ENCODE measurements at regions not wholly inside any gene's neighbourhood (a gene's known extent, or its start where the extent isn't known, plus 50 kb on each side); places are given as distances from the start of the nearest gene placed in this dataset.

DNA sequence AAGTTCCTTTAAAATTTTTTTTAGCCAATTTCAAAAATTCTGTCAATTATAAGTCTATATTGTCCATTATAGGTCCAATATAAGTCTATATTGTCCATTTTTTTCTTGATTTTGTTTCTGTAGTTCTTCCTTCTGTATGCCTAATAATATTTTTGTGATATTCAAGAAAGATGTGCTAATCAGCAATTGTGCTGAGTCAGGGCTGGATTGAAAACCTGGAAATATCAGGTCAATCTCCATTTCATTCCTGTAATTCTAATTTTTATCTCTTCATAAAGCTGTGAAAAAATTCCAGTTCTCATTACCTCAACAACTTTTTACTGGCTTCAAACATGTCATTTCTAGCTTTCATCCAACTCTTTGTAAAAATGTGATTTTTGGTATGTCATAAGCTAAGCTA is 353.7 kb downstream of the SLITRK6 start:
- H3K27ac ChIP-seq (ENCODE audit: low read depth, low read length, poor library complexity, severe bottlenecking): no peak overlapping the region
- no peak for DNase-seq (ENCODE audit: low spot score)
- no peak for TF ChIP-seq EZH2 (IDR thresholded peaks at IDR 0.05; ENCODE audit: borderline replicate concordance, low read depth, low read length, poor library complexity, severe bottlenecking)
- TF ChIP-seq, protein P1, sequence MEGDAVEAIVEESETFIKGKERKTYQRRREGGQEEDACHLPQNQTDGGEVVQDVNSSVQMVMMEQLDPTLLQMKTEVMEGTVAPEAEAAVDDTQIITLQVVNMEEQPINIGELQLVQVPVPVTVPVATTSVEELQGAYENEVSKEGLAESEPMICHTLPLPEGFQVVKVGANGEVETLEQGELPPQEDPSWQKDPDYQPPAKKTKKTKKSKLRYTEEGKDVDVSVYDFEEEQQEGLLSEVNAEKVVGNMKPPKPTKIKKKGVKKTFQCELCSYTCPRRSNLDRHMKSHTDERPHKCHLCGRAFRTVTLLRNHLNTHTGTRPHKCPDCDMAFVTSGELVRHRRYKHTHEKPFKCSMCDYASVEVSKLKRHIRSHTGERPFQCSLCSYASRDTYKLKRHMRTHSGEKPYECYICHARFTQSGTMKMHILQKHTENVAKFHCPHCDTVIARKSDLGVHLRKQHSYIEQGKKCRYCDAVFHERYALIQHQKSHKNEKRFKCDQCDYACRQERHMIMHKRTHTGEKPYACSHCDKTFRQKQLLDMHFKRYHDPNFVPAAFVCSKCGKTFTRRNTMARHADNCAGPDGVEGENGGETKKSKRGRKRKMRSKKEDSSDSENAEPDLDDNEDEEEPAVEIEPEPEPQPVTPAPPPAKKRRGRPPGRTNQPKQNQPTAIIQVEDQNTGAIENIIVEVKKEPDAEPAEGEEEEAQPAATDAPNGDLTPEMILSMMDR (conservative IDR thresholded peaks at IDR 0.05; ENCODE audit: low read depth, low read length): no peak
- no peaks in the 10 kb centered on the region for H3K27me3 ChIP-seq (replicated peaks; ENCODE audit: insufficient read depth, low read depth, low read length, poor library complexity)
- no peaks in the 10 kb centered on the region for H3K36me3 ChIP-seq (ENCODE audit: insufficient read depth, low read length, poor library complexity, severe bottlenecking)
- POLR2A ChIA-PET (ENCODE audit: low non-redundant PET): no interaction called here
- no peak overlapping the region for H3K4me3 ChIP-seq (ENCODE audit: low read depth, low read length, poor library complexity, severe bottlenecking)
- no TSS peak for BruUV-seq (replicated peaks)
- CTCF ChIA-PET: no interaction called here
- intact Hi-C loops (cut with micrococcal nuclease; ENCODE audit: unreplicated experiment): no loop called here
- no peaks in the 10 kb centered on the region for H3K9me3 ChIP-seq (ENCODE audit: low read depth, low read length, poor library complexity, severe bottlenecking)
- peaks cover 8% of the 10 kb centered on the region for H3K4me1 ChIP-seq (ENCODE audit: insufficient read depth, low read length, poor library complexity, severe bottlenecking)

DNA sequence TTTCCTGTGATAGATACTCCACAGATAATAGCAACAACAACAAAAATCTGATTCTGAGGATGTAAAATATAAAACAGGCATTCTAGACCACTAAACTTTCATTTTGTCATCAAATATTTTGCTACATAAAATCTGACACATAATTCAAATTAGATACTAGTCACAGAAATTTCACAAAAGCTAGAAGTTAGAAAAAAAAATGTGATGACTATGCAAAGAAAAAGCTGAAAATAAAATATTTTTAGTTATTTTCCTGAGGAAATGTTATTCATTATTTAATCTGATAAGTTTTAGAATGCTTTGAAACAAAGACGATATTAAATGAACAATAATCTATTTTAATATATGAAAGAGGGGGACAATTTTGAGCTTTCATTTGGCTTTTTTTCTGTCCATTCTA is 357.2 kb downstream of the SLITRK6 start:
- Histone ChIP-seq H3K4me1 (ENCODE audit: insufficient read depth, low read length, poor library complexity, severe bottlenecking) (peaks cover 7% of the 10 kb centered on the region), H3K36me3 (ENCODE audit: insufficient read depth, low read length, poor library complexity, severe bottlenecking) (no peaks in the 10 kb centered on the region), H3K27ac (ENCODE audit: low read depth, low read length, poor library complexity, severe bottlenecking) (no peak overlapping the region), H3K4me3 (ENCODE audit: low read depth, low read length, poor library complexity, severe bottlenecking) (no peak overlapping the region), H3K9me3 (ENCODE audit: low read depth, low read length, poor library complexity, severe bottlenecking) (no peaks in the 10 kb centered on the region), H3K27me3 (replicated peaks; ENCODE audit: insufficient read depth, low read depth, low read length, poor library complexity) (no peaks in the 10 kb centered on the region)
- no TSS peak for BruUV-seq (replicated peaks)
- TF ChIP-seq EZH2 (IDR thresholded peaks at IDR 0.05; ENCODE audit: borderline replicate concordance, low read depth, low read length, poor library complexity, severe bottlenecking): no peak
- TF ChIP-seq, protein P1 (conservative IDR thresholded peaks at IDR 0.05; ENCODE audit: low read depth, low read length): no peak
- no peak for DNase-seq (ENCODE audit: low spot score)
- ChIA-PET CTCF (no interaction called here), POLR2A (ENCODE audit: low non-redundant PET) (no interaction called here)
- intact Hi-C loops (cut with micrococcal nuclease; ENCODE audit: unreplicated experiment): no loop called here

DNA sequence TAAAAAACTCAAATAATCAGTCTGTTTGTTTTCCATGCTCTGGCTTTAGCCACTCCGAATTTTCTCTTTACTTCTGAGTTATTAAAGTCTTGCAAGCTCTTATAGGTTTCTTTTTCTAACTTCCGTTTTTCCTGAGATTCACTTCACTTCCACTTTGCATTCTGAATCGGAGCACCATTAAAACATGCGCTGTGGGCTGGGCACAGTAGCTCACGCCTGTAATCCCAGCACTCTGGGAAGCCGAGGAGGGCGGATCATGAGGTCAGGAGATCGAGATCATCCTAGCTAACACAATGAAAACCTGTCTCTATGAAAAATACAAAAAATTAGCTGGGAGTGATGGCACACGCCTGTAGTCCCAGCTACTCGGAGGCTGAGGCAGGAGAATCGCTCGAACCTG is 357.9 kb downstream of the SLITRK6 start:
- intact Hi-C loops (cut with micrococcal nuclease; ENCODE audit: unreplicated experiment): no loop called here
- Histone ChIP-seq H3K27me3 (replicated peaks; ENCODE audit: insufficient read depth, low read depth, low read length, poor library complexity) (no peaks in the 10 kb centered on the region), H3K4me3 (ENCODE audit: low read depth, low read length, poor library complexity, severe bottlenecking) (no peak overlapping the region), H3K27ac (ENCODE audit: low read depth, low read length, poor library complexity, severe bottlenecking) (no peak overlapping the region), H3K36me3 (ENCODE audit: insufficient read depth, low read length, poor library complexity, severe bottlenecking) (no peaks in the 10 kb centered on the region), H3K4me1 (ENCODE audit: insufficient read depth, low read length, poor library complexity, severe bottlenecking) (peaks cover 1% of the 10 kb centered on the region), H3K9me3 (ENCODE audit: low read depth, low read length, poor library complexity, severe bottlenecking) (no peaks in the 10 kb centered on the region)
- CTCF ChIA-PET: no interaction called here
- TF ChIP-seq EZH2 (IDR thresholded peaks at IDR 0.05; ENCODE audit: borderline replicate concordance, low read depth, low read length, poor library complexity, severe bottlenecking): no peak
- TF ChIP-seq, protein P1 (conservative IDR thresholded peaks at IDR 0.05; ENCODE audit: low read depth, low read length): no peak
- no TSS peak for BruUV-seq (replicated peaks)
- DNase-seq (ENCODE audit: low spot score): no peak
- POLR2A ChIA-PET (ENCODE audit: low non-redundant PET): no interaction called here
